Endothelial cell of umbilical vein (primary cell): ENCODE measurements at regions not wholly inside any gene's neighbourhood (a gene's known extent, or its start where the extent isn't known, plus 50 kb on each side); places are given as distances from the start of the nearest gene placed in this dataset.

Experiments used
- BruUV-seq: library from RNA; stranded (reverse); fragments of 400-500 nt; replicated peaks from 2 replicates; lab custom pipeline; 2021; lab: Mats Ljungman, UMichigan
- CTCF ChIA-PET: fragments of 300-600, 350-600 bp; sonication (Branson Sonifier 250); formaldehyde crosslinking; loops from one replicate; lab custom pipeline; 2021; ENCODE audit warnings: antibody characterized with exemption, inconsistent platforms; lab: Charles Lee
- POLR2A ChIA-PET: fragments of 300-600, 350-600 bp; sonication (Branson Sonifier 250); formaldehyde crosslinking; loops from one replicate; lab custom pipeline; 2021; ENCODE audit warnings: antibody characterized with exemption, inconsistent platforms; lab: Charles Lee
- DNase-seq: peaks from one replicate; pipeline ENCODE4 v3.0.0-alpha.2; 2011; ENCODE audit warnings: low read depth, low spot score
- FAIRE-seq: peaks from 2 replicates; lab custom pipeline; 2011; peaks lifted over from hg19 to GRCh38; lab: Jason Lieb, UNC
- H2AFZ ChIP-seq: 2 replicates; pipeline ENCODE4 v1.6.0; 2012; ENCODE audit warnings: low read depth, low read length, control low read depth, inconsistent platforms
- H3K27ac ChIP-seq: 2 replicates; pipeline ENCODE4 v1.5.1; 2011; ENCODE audit warnings: low read depth, mild to moderate bottlenecking, control low read depth, low read length, moderate library complexity; ENCODE audit not compliant: insufficient read depth
- H3K27me3 ChIP-seq, 2 experiments: 2 replicates each; pipeline versions ENCODE4 v1.6.0 to v1.6.1; 2011; ENCODE audit warnings: low read length in 2 of 2, mixed read lengths in 1 of 2; ENCODE audit not compliant: control insufficient read depth in 2 of 2, insufficient read depth in 2 of 2
- H3K36me3 ChIP-seq, 2 experiments: 2 replicates in 1 of 2; 3 replicates in 1 of 2; pipeline ENCODE4 v1.5.1; 2011; ENCODE audit warnings: low read length in 2 of 2, mild to moderate bottlenecking in 1 of 2, moderate library complexity in 1 of 2; ENCODE audit not compliant: control insufficient read depth in 2 of 2, insufficient read depth in 2 of 2; ENCODE audit errors: extremely low read depth in 1 of 2
- H3K4me1 ChIP-seq: 3 replicates; pipeline ENCODE4 v1.5.1; 2011; ENCODE audit warnings: mild to moderate bottlenecking, low read length; ENCODE audit not compliant: control insufficient read depth, insufficient read depth; ENCODE audit errors: extremely low read depth
- H3K4me2 ChIP-seq: 2 replicates; pipeline ENCODE4 v1.6.1; 2011; ENCODE audit warnings: low read length, control low read depth, mixed read lengths; ENCODE audit not compliant: insufficient read depth
- H3K4me3 ChIP-seq, 3 experiments: fragments of 200-600 bp in 1 of 3; sonication (generic), shearing (Covaris generic) in 1 of 3; replicated peaks in 1 of 3; 2 replicates each; pipeline ENCODE4 v1.5.1; 2011 to 2016; ENCODE audit warnings: control low read depth in 3 of 3, low read length in 3 of 3, mild to moderate bottlenecking in 2 of 3, inconsistent platforms in 1 of 3, low read depth in 1 of 3, moderate library complexity in 1 of 3; ENCODE audit not compliant: insufficient read depth in 1 of 3
- H3K79me2 ChIP-seq: 2 replicates; pipeline ENCODE4 v1.6.0; 2012; ENCODE audit warnings: low read length, inconsistent platforms; ENCODE audit not compliant: control insufficient read depth, insufficient read depth
- H3K9ac ChIP-seq: replicated peaks from 2 replicates; pipeline ENCODE3; 2011; ENCODE audit warnings: low read length, control low read depth; ENCODE audit not compliant: insufficient read depth; ENCODE audit errors: extremely low read depth
- H3K9me1 ChIP-seq: replicated peaks from 3 replicates; pipeline ENCODE4 v1.6.0; 2011; ENCODE audit warnings: mild to moderate bottlenecking, low read length; ENCODE audit not compliant: control insufficient read depth, insufficient read depth; ENCODE audit errors: extremely low read depth
- H3K9me3 ChIP-seq: replicated peaks from 2 replicates; pipeline ENCODE4 v1.5.1; 2012; ENCODE audit warnings: low read length, inconsistent platforms; ENCODE audit not compliant: control insufficient read depth, insufficient read depth
- H4K20me1 ChIP-seq: replicated peaks from 2 replicates; pipeline ENCODE3; 2011; ENCODE audit warnings: mild to moderate bottlenecking, low read length; ENCODE audit not compliant: control insufficient read depth, insufficient read depth; ENCODE audit errors: extremely low read depth
- CTCF ChIP-seq, 2 donors: IDR thresholded peaks; 1 replicate in 1 of 2; 2 replicates in 1 of 2; pipeline ENCODE4 v1.5.1; 2011; ENCODE audit warnings: low read length in 2 of 2, mild to moderate bottlenecking in 2 of 2, moderate library complexity in 2 of 2, control low read depth in 1 of 2, inconsistent platforms in 1 of 2, low read depth in 1 of 2; ENCODE audit not compliant: insufficient read depth in 1 of 2; ENCODE audit errors: extremely low read depth in 1 of 2
- EZH2 ChIP-seq: IDR thresholded peaks from 2 replicates; pipeline ENCODE4 v1.6.1; 2012; ENCODE audit warnings: borderline replicate concordance, low read depth, mild to moderate bottlenecking, moderate library complexity, low read length, inconsistent platforms; ENCODE audit not compliant: severe bottlenecking
- FOS ChIP-seq: IDR thresholded peaks from 2 replicates; pipeline ENCODE4 v1.6.1; 2011; ENCODE audit warnings: mild to moderate bottlenecking, low read length, moderate library complexity, borderline replicate concordance; ENCODE audit not compliant: insufficient read depth
- JUN ChIP-seq: IDR thresholded peaks from 2 replicates; pipeline ENCODE4 v1.6.1; 2011; ENCODE audit warnings: borderline replicate concordance, low read depth; ENCODE audit not compliant: insufficient read length, insufficient read depth
- POLR2A ChIP-seq: IDR thresholded peaks from 2 replicates; pipeline ENCODE4 v1.6.1; 2012; ENCODE audit warnings: low read depth, mild to moderate bottlenecking, control low read depth, low read length
- POLR2AphosphoS5 ChIP-seq: IDR thresholded peaks from 2 replicates; pipeline ENCODE4 v1.6.1; 2012; ENCODE audit warnings: low read depth, mild to moderate bottlenecking, control low read depth, low read length, moderate library complexity; ENCODE audit not compliant: insufficient read depth
- dilution Hi-C: fragments of 300-500 bp; cut with MboI; formaldehyde crosslinking; loops from one replicate; pipeline ENCODE4 v1.15.0; 2019; ENCODE audit warnings: low sequenced_read_pairs; ENCODE audit not compliant: extremely low pct_ligation_motif_present
- intact Hi-C: fragments of 100-400 bp; cut with micrococcal nuclease; formaldehyde crosslinking; loops from one replicate; pipeline ENCODE4 v1.10.0; 2022

- no peak for DNase-seq
- intact Hi-C loops (no loop called here), dilution Hi-C loops (no loop called here)
- FAIRE-seq, result no peak
- no peaks in the 10 kb centered on the region for H3K36me3 ChIP-seq
- BruUV-seq, result no TSS peak
- H3K4me3 ChIP-seq, result no peak overlapping the region
- H3K27me3 ChIP-seq, result no peaks in the 10 kb centered on the region
- no peak overlapping the region for H2AFZ ChIP-seq
- H3K9me1 ChIP-seq, result no peaks in the 10 kb centered on the region
- ChIA-PET POLR2A (no interaction called here), CTCF (no interaction called here)
- no peaks in the 10 kb centered on the region for H3K79me2 ChIP-seq
- no peaks in the 10 kb centered on the region for H3K4me1 ChIP-seq
- no peak overlapping the region for H3K27ac ChIP-seq
- no peak overlapping the region for H3K4me2 ChIP-seq
- H3K9me3 ChIP-seq, result peaks cover 6% of the 10 kb centered on the region
- H3K9ac ChIP-seq, result no peak overlapping the region
- H4K20me1 ChIP-seq, result no peaks in the 10 kb centered on the region
- no peak for TF ChIP-seq CTCF (IDR thresholded peaks at IDR 0.05; ENCODE audit: extremely low read depth in 1 of 2, insufficient read depth in 1 of 2, low read depth in 1 of 2, low read length in 2 of 2)
- no peak for TF ChIP-seq JUN
- TF ChIP-seq POLR2A, result no peak
- no peak for TF ChIP-seq FOS
- TF ChIP-seq EZH2, result no peak
- no peak for TF ChIP-seq POLR2AphosphoS5
Observed at GRCh38 chr22:49577168-49578060, 250.3 kb downstream of the BRD1 start.
